Upper lobe of left lung (tissue), 6 donors: ENCODE measurements at regions not wholly inside any gene's neighbourhood (a gene's known extent, or its start where the extent isn't known, plus 50 kb on each side); places are given as distances from the start of the nearest gene placed in this dataset.

Experiments used
- ATAC-seq, 2 donors: fragments of 200-7000 bp; cut with Tn5 transposase; one replicate each; pipeline ENCODE4 v1.9.1; 2022; ENCODE audit warnings: mild to moderate bottlenecking in 2 of 2, moderate library complexity in 2 of 2; ENCODE audit not compliant: low FRiP score in 2 of 2
- DNase-seq, 2 donors: peaks; one replicate each; pipeline ENCODE4 v3.0.0-alpha.2; 2019 to 2020
- H3K27ac ChIP-seq, 4 donors: fragments of 200-600 bp; sonication (generic); one replicate each; pipeline ENCODE4 v1.5.1; 2016 to 2019
- H3K27me3 ChIP-seq, 4 donors: fragments of 200-600 bp; sonication (generic); one replicate each; pipeline ENCODE4 v1.5.1; 2017 to 2019
- H3K36me3 ChIP-seq, 4 donors: fragments of 200-600 bp; sonication (generic); one replicate each; pipeline ENCODE4 v1.5.1; 2016 to 2019
- H3K4me1 ChIP-seq, 4 donors: fragments of 200-600 bp; sonication (generic); one replicate each; pipeline ENCODE4 v1.5.1; 2018 to 2019
- H3K4me3 ChIP-seq, 4 donors: fragments of 200-600 bp; sonication (generic); one replicate each; pipeline ENCODE4 v1.5.1; 2017 to 2019; ENCODE audit warnings: mild to moderate bottlenecking in 2 of 4, moderate library complexity in 1 of 4
- H3K9me3 ChIP-seq, 4 donors: fragments of 200-600 bp; sonication (generic); one replicate each; pipeline ENCODE4 v1.5.1; 2018 to 2019
- EP300 ChIP-seq, 4 donors: sonication (generic); formaldehyde crosslinking; IDR thresholded peaks; one replicate each; pipeline ENCODE4 v1.5.1; 2017; ENCODE audit warnings: antibody characterized with exemption in 4 of 4, control low read depth in 2 of 4
- POLR2A ChIP-seq, 4 donors: fragments of 450-650 bp; IDR thresholded peaks; one replicate each; pipeline ENCODE4 v1.5.1; 2016 to 2017; ENCODE audit warnings: antibody characterized with exemption in 4 of 4, mild to moderate bottlenecking in 2 of 4
- POLR2AphosphoS5 ChIP-seq, 2 donors: sonication (generic); formaldehyde crosslinking; IDR thresholded peaks; one replicate each; pipeline ENCODE4 v1.5.1; 2017; ENCODE audit warnings: antibody characterized with exemption in 2 of 2
- WGBS, 2 donors: methylation state at CpG; one replicate each; pipeline ENCODE4 v1.1.5; 2017 to 2018; 5-methylcytosine and 5-hydroxymethylcytosine counted together
- TF ChIP-seq, protein P1 (sequence below), 6 experiments: fragments of 450-650 bp in 4 of 6; fragments of 200-600 bp in 2 of 6; sonication (generic) in 2 of 6; IDR thresholded peaks; one replicate each; pipeline ENCODE4 v1.5.1; 2016 to 2019; ENCODE audit warnings: antibody characterized with exemption in 6 of 6
- donor health status: DM: no; HTN: no; CAD: no; lungs with moderate emphysema.
- donor health status: DM: no; HTN: yes; CAD: no; lungs with severe emphysema.

DNA sequence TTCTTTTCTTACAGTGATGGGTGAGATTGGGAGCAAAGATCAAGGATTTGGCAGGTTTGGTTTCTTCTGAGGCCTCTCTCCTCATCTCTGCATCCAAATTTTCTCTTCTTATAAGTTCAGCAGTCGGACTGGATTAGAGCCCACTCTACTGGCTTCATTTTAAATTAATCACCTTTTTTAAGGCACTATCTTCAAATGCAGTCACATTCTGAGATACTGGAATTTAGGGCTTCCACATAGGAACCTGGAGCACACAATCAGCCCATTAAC lies 56.5 kb upstream of the PLSCR4 start:
- WGBS, 2 donors: 76 to 91% methylated on average over 1 of the region's 1 CpG
- ATAC-seq: no peak
- no peak for DNase-seq
- peak overlapping the region in 1 of 4 donors; percentile 8 for H3K27ac ChIP-seq
- TF ChIP-seq POLR2AphosphoS5 (IDR thresholded peaks at IDR 0.05): no peak
- no peak for TF ChIP-seq EP300 (IDR thresholded peaks at IDR 0.05)
- TF ChIP-seq POLR2A (IDR thresholded peaks at IDR 0.05): no peak
- TF ChIP-seq, protein P1, sequence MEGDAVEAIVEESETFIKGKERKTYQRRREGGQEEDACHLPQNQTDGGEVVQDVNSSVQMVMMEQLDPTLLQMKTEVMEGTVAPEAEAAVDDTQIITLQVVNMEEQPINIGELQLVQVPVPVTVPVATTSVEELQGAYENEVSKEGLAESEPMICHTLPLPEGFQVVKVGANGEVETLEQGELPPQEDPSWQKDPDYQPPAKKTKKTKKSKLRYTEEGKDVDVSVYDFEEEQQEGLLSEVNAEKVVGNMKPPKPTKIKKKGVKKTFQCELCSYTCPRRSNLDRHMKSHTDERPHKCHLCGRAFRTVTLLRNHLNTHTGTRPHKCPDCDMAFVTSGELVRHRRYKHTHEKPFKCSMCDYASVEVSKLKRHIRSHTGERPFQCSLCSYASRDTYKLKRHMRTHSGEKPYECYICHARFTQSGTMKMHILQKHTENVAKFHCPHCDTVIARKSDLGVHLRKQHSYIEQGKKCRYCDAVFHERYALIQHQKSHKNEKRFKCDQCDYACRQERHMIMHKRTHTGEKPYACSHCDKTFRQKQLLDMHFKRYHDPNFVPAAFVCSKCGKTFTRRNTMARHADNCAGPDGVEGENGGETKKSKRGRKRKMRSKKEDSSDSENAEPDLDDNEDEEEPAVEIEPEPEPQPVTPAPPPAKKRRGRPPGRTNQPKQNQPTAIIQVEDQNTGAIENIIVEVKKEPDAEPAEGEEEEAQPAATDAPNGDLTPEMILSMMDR (IDR thresholded peaks at IDR 0.05): no peak
- no peak overlapping the region for H3K4me3 ChIP-seq
- H3K9me3 ChIP-seq: no peaks in the 10 kb centered on the region
- H3K27me3 ChIP-seq: no peaks in the 10 kb centered on the region
- peaks cover 0 to 18% (median 8%) of the 10 kb centered on the region in 4 donors for H3K4me1 ChIP-seq
- no peaks in the 10 kb centered on the region for H3K36me3 ChIP-seq

DNA sequence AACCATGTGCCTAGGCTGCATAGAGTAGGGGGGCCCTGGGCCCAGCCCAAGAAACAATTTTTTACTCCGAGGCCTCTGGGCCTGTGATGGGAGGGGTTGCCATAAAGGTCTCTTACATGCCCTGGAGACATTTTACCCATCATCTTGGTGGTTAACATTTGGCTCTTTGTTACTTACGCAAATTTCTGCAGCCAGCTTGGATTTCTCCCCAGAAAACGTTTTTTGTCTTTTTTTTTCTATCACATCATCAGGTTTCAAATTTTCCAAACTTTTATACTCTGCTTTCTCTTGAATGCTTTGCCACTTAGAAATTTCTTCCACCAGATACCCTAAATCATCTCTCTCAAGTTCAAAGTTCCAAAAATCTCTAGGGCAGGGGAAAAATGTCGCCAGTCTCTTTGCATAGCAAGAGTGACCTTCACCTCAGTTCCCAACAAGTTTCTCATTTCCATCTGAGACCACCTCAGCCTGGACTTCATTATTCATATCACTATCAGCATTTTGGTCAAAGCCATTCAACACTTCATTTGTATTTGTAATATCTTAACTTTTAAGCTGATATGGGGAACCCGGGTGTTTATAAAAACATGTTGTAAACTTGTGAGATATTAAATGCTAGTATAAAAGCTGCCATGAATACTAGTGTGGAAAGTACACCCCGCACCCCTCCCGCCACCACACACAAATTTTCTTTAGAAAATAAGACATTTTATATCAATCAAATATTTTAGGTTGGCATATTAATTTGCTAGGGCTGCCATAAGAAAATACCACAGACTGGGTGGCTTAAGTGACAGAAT lies 56.0 kb upstream of the PLSCR4 start:
- Histone ChIP-seq H3K4me1 (peaks cover 0 to 18% (median 8%) of the 10 kb centered on the region in 4 donors), H3K9me3 (no peaks in the 10 kb centered on the region), H3K27ac (peak overlapping the region in 1 of 4 donors; percentile 8), H3K4me3 (no peak overlapping the region), H3K36me3 (no peaks in the 10 kb centered on the region), H3K27me3 (no peaks in the 10 kb centered on the region)
- DNase-seq: no peak
- no peak for ATAC-seq
- WGBS, 2 donors: 79 to 81% methylated on average over 7 of the region's 7 CpGs
- no peak for TF ChIP-seq EP300 (IDR thresholded peaks at IDR 0.05)
- TF ChIP-seq POLR2AphosphoS5 (IDR thresholded peaks at IDR 0.05): no peak
- TF ChIP-seq, protein P1 (IDR thresholded peaks at IDR 0.05): no peak
- no peak for TF ChIP-seq POLR2A (IDR thresholded peaks at IDR 0.05)

DNA sequence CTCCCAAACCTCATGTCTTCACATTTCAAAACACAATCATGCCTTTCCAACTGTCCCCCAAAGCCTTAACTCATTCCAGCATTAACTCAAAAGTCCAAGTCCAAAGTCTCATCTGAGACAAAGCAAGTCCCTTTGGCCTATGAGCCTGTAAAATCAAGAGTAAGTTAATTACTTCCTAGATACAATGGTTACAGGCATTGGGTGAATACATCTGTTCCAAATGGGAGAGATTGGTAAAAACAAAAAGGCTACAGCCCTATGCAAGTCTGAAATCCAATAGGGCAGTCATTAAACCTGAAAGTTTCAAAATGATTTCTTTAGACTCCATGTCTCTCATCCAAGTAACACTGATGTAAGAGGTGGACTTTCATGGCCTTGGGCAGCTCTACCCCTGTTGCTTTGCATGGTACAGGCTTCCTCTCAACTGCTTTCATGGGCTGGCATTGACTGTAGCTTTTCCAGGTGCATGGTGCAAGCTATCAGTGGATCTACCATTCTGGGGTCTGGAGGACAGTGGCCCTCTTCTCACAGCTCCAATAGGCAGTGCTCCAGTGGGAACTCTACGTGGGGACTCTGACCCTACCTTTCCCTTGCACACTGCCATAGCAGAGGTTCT lies 55.0 kb upstream of the PLSCR4 start:
- H3K4me3 ChIP-seq: no peak overlapping the region
- ATAC-seq: no peak
- H3K27ac ChIP-seq: no peak overlapping the region
- no peak for DNase-seq
- H3K4me1 ChIP-seq: peaks cover 0 to 18% (median 8%) of the 10 kb centered on the region in 4 donors
- no peaks in the 10 kb centered on the region for H3K36me3 ChIP-seq
- no peaks in the 10 kb centered on the region for H3K9me3 ChIP-seq
- 83 to 92% methylated on average over 1 of the region's 1 CpG for whole genome bisulfite sequencing, 2 donors
- H3K27me3 ChIP-seq: no peaks in the 10 kb centered on the region
- TF ChIP-seq EP300 (IDR thresholded peaks at IDR 0.05): no peak
- no peak for TF ChIP-seq POLR2AphosphoS5 (IDR thresholded peaks at IDR 0.05)
- TF ChIP-seq, protein P1 (IDR thresholded peaks at IDR 0.05): no peak
- no peak for TF ChIP-seq POLR2A (IDR thresholded peaks at IDR 0.05)

DNA sequence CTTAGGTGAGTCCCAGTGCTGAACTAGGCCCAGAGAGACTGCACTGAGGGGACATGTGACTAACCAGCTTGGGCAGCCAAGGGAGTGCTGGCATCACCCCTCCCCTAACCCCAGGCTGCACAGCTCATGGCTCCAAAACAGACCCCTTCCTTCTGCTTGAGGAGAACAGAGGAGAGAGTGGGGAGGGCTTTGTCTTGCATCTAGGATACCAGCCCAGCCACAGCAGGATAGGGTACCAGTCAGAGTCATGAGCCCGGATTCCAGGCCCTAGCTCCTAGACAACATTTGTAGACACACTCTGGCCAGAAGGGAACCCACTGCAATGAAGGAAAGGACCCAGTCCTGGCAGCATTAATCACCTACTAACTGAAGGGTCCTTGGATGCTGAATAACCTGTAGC lies 49.9 kb upstream of the PLSCR4 start:
- 75% methylated on average over 1 of the region's 1 CpG; no CpG with 5 or more reads in 1 of the 2 donors for WGBS, 2 donors
- H3K4me1 ChIP-seq: no peaks in the 10 kb centered on the region
- ATAC-seq (no peak), DNase-seq (no peak)
- H3K27ac ChIP-seq: no peak overlapping the region
- no peaks in the 10 kb centered on the region for H3K27me3 ChIP-seq
- TF ChIP-seq, protein P1 (IDR thresholded peaks at IDR 0.05): no peak
- TF ChIP-seq POLR2AphosphoS5 (IDR thresholded peaks at IDR 0.05): no peak
- TF ChIP-seq EP300 (IDR thresholded peaks at IDR 0.05): no peak
- TF ChIP-seq POLR2A (IDR thresholded peaks at IDR 0.05): no peak
- no peak overlapping the region for H3K4me3 ChIP-seq
- H3K36me3 ChIP-seq: no peaks in the 10 kb centered on the region
- no peaks in the 10 kb centered on the region for H3K9me3 ChIP-seq
